Activated naive CD4-positive, alpha-beta T cell treated with anti-CD3 and anti-CD28 coated beads for 36 hours (primary cell): ENCODE measurements at regions not wholly inside any gene's neighbourhood (a gene's known extent, or its start where the extent isn't known, plus 50 kb on each side); places are given as distances from the start of the nearest gene placed in this dataset.

Experiments
- CTCF ChIA-PET: fragments of 350-600 bp; sonication (Branson Sonifier 250); formaldehyde crosslinking; loops from one replicate; lab custom pipeline; 2021; ENCODE audit warnings: antibody characterized with exemption; lab: Charles Lee
- DNase-seq: peaks from one replicate; pipeline ENCODE4 v3.0.0-alpha.2; 2020
- H3K27ac Mint-ChIP-seq: one replicate; pipeline ENCODE4 v1.8.0; 2021; ENCODE audit warnings: mild to moderate bottlenecking, mixed read lengths
- H3K27me3 Mint-ChIP-seq: one replicate; pipeline ENCODE4 v1.8.0; 2021; ENCODE audit warnings: low read depth, mixed read lengths
- H3K36me3 Mint-ChIP-seq: one replicate; pipeline ENCODE4 v1.8.0; 2021; ENCODE audit warnings: low read depth, mixed read lengths
- H3K4me1 Mint-ChIP-seq: one replicate; pipeline ENCODE4 v1.8.0; 2021; ENCODE audit warnings: low read depth, mixed read lengths
- H3K4me3 Mint-ChIP-seq: one replicate; pipeline ENCODE4 v1.8.0; 2021; ENCODE audit warnings: mild to moderate bottlenecking, moderate library complexity, mixed read lengths
- H3K9me3 Mint-ChIP-seq: one replicate; pipeline ENCODE4 v1.8.0; 2021; ENCODE audit warnings: mixed read lengths
- intact Hi-C: fragments of 100-400 bp; cut with micrococcal nuclease; formaldehyde crosslinking; loops from one replicate; pipeline ENCODE4 v1.15.1; 2023

- Mint-ChIP-seq H3K27ac (no peak overlapping the region), H3K4me3 (no peak overlapping the region), H3K4me1 (no peaks in the 10 kb centered on the region), H3K9me3 (no peaks in the 10 kb centered on the region), H3K36me3 (no peaks in the 10 kb centered on the region), H3K27me3 (no peaks in the 10 kb centered on the region)
- CTCF ChIA-PET = no interaction called here
- intact Hi-C loops = no loop called here
- DNase-seq = no peak
These were observed 293.2 kb downstream of the EFNB2 start for GRCh38 chr13:106241974-106242953.

GRCh38 chr13:106238690-106239089 is 296.8 kb downstream of the EFNB2 start:
- no peak overlapping the region for H3K27ac Mint-ChIP-seq
- no peak overlapping the region for H3K4me3 Mint-ChIP-seq
- intact Hi-C loops = no loop called here
- CTCF ChIA-PET = no interaction called here
- no peaks in the 10 kb centered on the region for H3K36me3 Mint-ChIP-seq
- H3K27me3 Mint-ChIP-seq = no peaks in the 10 kb centered on the region
- no peak for DNase-seq
- H3K4me1 Mint-ChIP-seq = no peaks in the 10 kb centered on the region
- no peaks in the 10 kb centered on the region for H3K9me3 Mint-ChIP-seq

- Mint-ChIP-seq H3K9me3 (peaks cover 4% of the 10 kb centered on the region), H3K27ac (no peak overlapping the region), H3K4me3 (no peak overlapping the region), H3K27me3 (no peaks in the 10 kb centered on the region), H3K4me1 (no peaks in the 10 kb centered on the region), H3K36me3 (no peaks in the 10 kb centered on the region)
- no peak for DNase-seq
- CTCF ChIA-PET = no interaction called here
- intact Hi-C loops = no loop called here
These were observed 300.8 kb downstream of the EFNB2 start for GRCh38 chr13:106234636-106235035.

- H3K9me3 Mint-ChIP-seq = peaks cover 4% of the 10 kb centered on the region
- no peak overlapping the region for H3K4me3 Mint-ChIP-seq
- CTCF ChIA-PET = interaction anchor here (0.6 kb wide), 1 partner anchor 108 kb away, joined by 3 read pairs; no protein-coding TSS in a partner anchor
These were observed 302.2 kb downstream of the EFNB2 start for GRCh38 chr13:106233134-106233735.

GRCh38 chr13:106232681-106233080 is 302.8 kb downstream of the EFNB2 start:
- intact Hi-C loops = no loop called here
- Mint-ChIP-seq H3K36me3 (no peaks in the 10 kb centered on the region), H3K9me3 (peaks cover 4% of the 10 kb centered on the region), H3K27me3 (no peaks in the 10 kb centered on the region), H3K4me3 (no peak overlapping the region), H3K4me1 (no peaks in the 10 kb centered on the region), H3K27ac (no peak overlapping the region)
- CTCF ChIA-PET = interaction anchor here (0.6 kb wide), 1 partner anchor 107 kb away, joined by 3 read pairs; no protein-coding TSS in a partner anchor
- DNase-seq = no peak

More at GRCh38 chr13:106233134-106233735, 302.2 kb downstream of the EFNB2 start:
- no peak for DNase-seq
- no peaks in the 10 kb centered on the region for H3K4me1 Mint-ChIP-seq
- H3K36me3 Mint-ChIP-seq = no peaks in the 10 kb centered on the region
- no peak overlapping the region for H3K27ac Mint-ChIP-seq
- intact Hi-C loops = no loop called here
- H3K27me3 Mint-ChIP-seq = no peaks in the 10 kb centered on the region

GRCh38 chr13:106230450-106230849 is 305.0 kb downstream of the EFNB2 start:
- Mint-ChIP-seq H3K36me3 (no peaks in the 10 kb centered on the region), H3K4me3 (no peak overlapping the region), H3K9me3 (peaks cover 4% of the 10 kb centered on the region), H3K27ac (no peak overlapping the region), H3K4me1 (no peaks in the 10 kb centered on the region), H3K27me3 (no peaks in the 10 kb centered on the region)
- CTCF ChIA-PET = no interaction called here
- intact Hi-C loops = no loop called here
- DNase-seq = no peak

- CTCF ChIA-PET = no interaction called here
- intact Hi-C loops = no loop called here
These were observed 310.3 kb downstream of the EFNB2 start for GRCh38 chr13:106225126-106225525.

GRCh38 chr13:106220211-106220610 is 315.3 kb downstream of the EFNB2 start:
- no peak overlapping the region for H3K27ac Mint-ChIP-seq
- H3K9me3 Mint-ChIP-seq = no peaks in the 10 kb centered on the region
- DNase-seq = no peak
- no peaks in the 10 kb centered on the region for H3K36me3 Mint-ChIP-seq
- no peaks in the 10 kb centered on the region for H3K4me1 Mint-ChIP-seq
- CTCF ChIA-PET = no interaction called here
- no peak overlapping the region for H3K4me3 Mint-ChIP-seq
- no peaks in the 10 kb centered on the region for H3K27me3 Mint-ChIP-seq
- intact Hi-C loops = no loop called here

More at GRCh38 chr13:106225126-106225525, 310.3 kb downstream of the EFNB2 start:
- Mint-ChIP-seq H3K9me3 (no peaks in the 10 kb centered on the region), H3K4me1 (no peaks in the 10 kb centered on the region), H3K4me3 (no peak overlapping the region), H3K36me3 (no peaks in the 10 kb centered on the region), H3K27me3 (no peaks in the 10 kb centered on the region), H3K27ac (no peak overlapping the region)
- no peak for DNase-seq

- CTCF ChIA-PET = no interaction called here
- H3K27me3 Mint-ChIP-seq = no peaks in the 10 kb centered on the region
- H3K36me3 Mint-ChIP-seq = no peaks in the 10 kb centered on the region
- no peak for DNase-seq
- intact Hi-C loops = no loop called here
- no peaks in the 10 kb centered on the region for H3K4me1 Mint-ChIP-seq
- no peak overlapping the region for H3K4me3 Mint-ChIP-seq
- no peak overlapping the region for H3K27ac Mint-ChIP-seq
- H3K9me3 Mint-ChIP-seq = no peaks in the 10 kb centered on the region
These were observed 322.3 kb downstream of the EFNB2 start for GRCh38 chr13:106213028-106213757.

GRCh38 chr13:106212386-106213010 is 323.0 kb downstream of the EFNB2 start:
- DNase-seq = no peak
- Mint-ChIP-seq H3K9me3 (no peaks in the 10 kb centered on the region), H3K27me3 (no peaks in the 10 kb centered on the region), H3K27ac (no peak overlapping the region), H3K4me3 (no peak overlapping the region), H3K4me1 (no peaks in the 10 kb centered on the region), H3K36me3 (no peaks in the 10 kb centered on the region)
- intact Hi-C loops = no loop called here
- CTCF ChIA-PET = no interaction called here

GRCh38 chr13:106210324-106210723 is 325.1 kb downstream of the EFNB2 start:
- DNase-seq = no peak
- no peaks in the 10 kb centered on the region for H3K9me3 Mint-ChIP-seq
- CTCF ChIA-PET = no interaction called here
- H3K4me1 Mint-ChIP-seq = no peaks in the 10 kb centered on the region
- no peaks in the 10 kb centered on the region for H3K36me3 Mint-ChIP-seq
- H3K4me3 Mint-ChIP-seq = no peak overlapping the region
- H3K27ac Mint-ChIP-seq = no peak overlapping the region
- intact Hi-C loops = no loop called here
- peaks cover 3% of the 10 kb centered on the region for H3K27me3 Mint-ChIP-seq

- peaks cover 3% of the 10 kb centered on the region for H3K27me3 Mint-ChIP-seq
- DNase-seq = no peak
- H3K4me3 Mint-ChIP-seq = no peak overlapping the region
- H3K36me3 Mint-ChIP-seq = no peaks in the 10 kb centered on the region
- H3K9me3 Mint-ChIP-seq = peaks cover 1% of the 10 kb centered on the region
- CTCF ChIA-PET = no interaction called here
- no peaks in the 10 kb centered on the region for H3K4me1 Mint-ChIP-seq
- intact Hi-C loops = no loop called here
- no peak overlapping the region for H3K27ac Mint-ChIP-seq
These were observed 329.6 kb downstream of the EFNB2 start for GRCh38 chr13:106205871-106206270.
